Astrocyte (in vitro differentiated cells and primary cell): ENCODE measurements at regions not wholly inside any gene's neighbourhood (a gene's known extent, or its start where the extent isn't known, plus 50 kb on each side); places are given as distances from the start of the nearest gene placed in this dataset.

Source experiments
- DNase-seq: peaks from one replicate; pipeline ENCODE4 v3.0.0-alpha.2; 2010; ENCODE audit warnings: low read depth
- FAIRE-seq: peaks from 2 replicates; lab custom pipeline; 2011; peaks lifted over from hg19 to GRCh38; lab: Jason Lieb, UNC
- H2AFZ ChIP-seq: 2 replicates; pipeline ENCODE4 v1.6.0; 2012; ENCODE audit warnings: low read depth, low read length, inconsistent platforms
- H3K27ac ChIP-seq: 2 replicates; pipeline ENCODE4 v1.5.1; 2011; ENCODE audit warnings: low read depth, low read length, inconsistent platforms
- H3K27me3 ChIP-seq: 2 replicates; pipeline ENCODE4 v1.6.0; 2011; ENCODE audit warnings: low read length, inconsistent platforms; ENCODE audit not compliant: insufficient read depth
- H3K36me3 ChIP-seq: 2 replicates; pipeline ENCODE4 v1.5.1; 2011; ENCODE audit warnings: low read length, inconsistent platforms; ENCODE audit not compliant: insufficient read depth
- H3K4me1 ChIP-seq: 2 replicates; pipeline ENCODE4 v1.5.1; 2011; ENCODE audit warnings: low read length, inconsistent platforms; ENCODE audit not compliant: insufficient read depth
- H3K4me2 ChIP-seq: 2 replicates; pipeline ENCODE4 v1.6.0; 2012; ENCODE audit warnings: low read length, inconsistent platforms
- H3K4me3 ChIP-seq: 2 replicates; pipeline ENCODE4 v1.5.1; 2011; ENCODE audit warnings: low read depth, mild to moderate bottlenecking, low read length, inconsistent platforms; ENCODE audit not compliant: insufficient read depth
- H3K79me2 ChIP-seq: 2 replicates; pipeline ENCODE4 v1.6.0; 2012; ENCODE audit warnings: mild to moderate bottlenecking, low read length, inconsistent platforms; ENCODE audit not compliant: insufficient read depth
- H3K9ac ChIP-seq: 2 replicates; pipeline ENCODE4 v1.6.0; 2012; ENCODE audit warnings: mild to moderate bottlenecking, low read length, inconsistent platforms
- H3K9me3 ChIP-seq: 2 replicates; pipeline ENCODE4 v1.5.1; 2012; ENCODE audit warnings: low read depth, mild to moderate bottlenecking, low read length, inconsistent platforms; ENCODE audit not compliant: insufficient read depth
- H4K20me1 ChIP-seq: 2 replicates; pipeline ENCODE4 v1.6.0; 2012; ENCODE audit warnings: low read length, inconsistent platforms; ENCODE audit not compliant: insufficient read depth
- H3K27ac Mint-ChIP-seq: one replicate; pipeline ENCODE4 v1.8.0; 2021; ENCODE audit warnings: mild to moderate bottlenecking, mixed read lengths; ENCODE audit not compliant: unreplicated experiment
- H3K27me3 Mint-ChIP-seq: one replicate; pipeline ENCODE4 v1.8.0; 2021; ENCODE audit warnings: low read depth, mixed read lengths; ENCODE audit not compliant: unreplicated experiment
- H3K36me3 Mint-ChIP-seq: one replicate; pipeline ENCODE4 v1.8.0; 2021; ENCODE audit warnings: low read depth, mixed read lengths; ENCODE audit not compliant: unreplicated experiment
- H3K4me1 Mint-ChIP-seq: one replicate; pipeline ENCODE4 v1.8.0; 2021; ENCODE audit warnings: low read depth, mixed read lengths; ENCODE audit not compliant: unreplicated experiment
- H3K4me3 Mint-ChIP-seq: one replicate; pipeline ENCODE4 v1.8.0; 2021; ENCODE audit warnings: mild to moderate bottlenecking, moderate library complexity, mixed read lengths; ENCODE audit not compliant: unreplicated experiment
- H3K9me3 Mint-ChIP-seq: one replicate; pipeline ENCODE4 v1.8.0; 2021; ENCODE audit warnings: mild to moderate bottlenecking, mixed read lengths; ENCODE audit not compliant: unreplicated experiment
- EZH2 ChIP-seq: IDR thresholded peaks from 2 replicates; pipeline ENCODE4 v1.6.1; 2012; ENCODE audit warnings: mild to moderate bottlenecking, low read length, inconsistent platforms; ENCODE audit not compliant: insufficient read depth
- TF ChIP-seq, protein P1 (sequence below): IDR thresholded peaks from 2 replicates; pipeline ENCODE4 v1.5.1; 2011; ENCODE audit warnings: low read depth, mild to moderate bottlenecking, inconsistent platforms, low read length, moderate library complexity; ENCODE audit not compliant: insufficient read depth

DNA sequence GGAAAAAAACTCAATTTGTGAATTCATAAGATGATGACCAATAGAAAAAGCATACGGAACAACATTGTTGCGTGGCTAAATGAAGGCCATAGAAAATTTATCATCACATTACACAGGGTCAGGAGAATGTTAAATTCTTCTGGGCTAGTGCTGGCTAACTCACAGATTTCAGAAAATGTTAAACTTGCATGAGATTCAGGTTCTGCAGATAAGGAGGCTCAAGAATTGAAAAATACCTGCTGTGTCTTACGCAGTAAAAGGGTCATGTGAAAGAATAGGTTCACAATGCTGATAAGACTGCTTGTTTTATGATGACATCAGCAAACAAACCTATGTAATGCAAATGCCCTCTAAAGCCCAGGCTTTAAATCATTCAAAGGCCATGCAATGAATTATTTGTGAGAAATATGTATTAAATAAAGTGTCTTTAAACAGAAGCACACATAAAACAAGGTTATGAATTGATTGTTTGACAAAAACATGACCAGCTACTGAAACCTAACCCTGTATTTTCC lies 378.8 kb downstream of the USP25 start:
- Mint-ChIP-seq H3K9me3 (peaks cover 2% of the 10 kb centered on the region), H3K27ac (no peak overlapping the region), H3K36me3 (no peaks in the 10 kb centered on the region), H3K4me1 (no peaks in the 10 kb centered on the region), H3K4me3 (no peak overlapping the region), H3K27me3 (no peaks in the 10 kb centered on the region)
- Histone ChIP-seq H3K27me3 (no peaks in the 10 kb centered on the region), H3K4me2 (no peak overlapping the region), H4K20me1 (no peaks in the 10 kb centered on the region), H3K9me3 (no peaks in the 10 kb centered on the region), H3K9ac (no peak overlapping the region), H3K36me3 (no peaks in the 10 kb centered on the region), H3K27ac (peak overlapping the region; percentile 8), H2AFZ (no peak overlapping the region), H3K4me1 (peaks cover 8% of the 10 kb centered on the region), H3K4me3 (no peak overlapping the region), H3K79me2 (no peaks in the 10 kb centered on the region)
- FAIRE-seq = no peak
- peak; percentile 89 for DNase-seq
- no peak for TF ChIP-seq EZH2
- TF ChIP-seq, protein P1, sequence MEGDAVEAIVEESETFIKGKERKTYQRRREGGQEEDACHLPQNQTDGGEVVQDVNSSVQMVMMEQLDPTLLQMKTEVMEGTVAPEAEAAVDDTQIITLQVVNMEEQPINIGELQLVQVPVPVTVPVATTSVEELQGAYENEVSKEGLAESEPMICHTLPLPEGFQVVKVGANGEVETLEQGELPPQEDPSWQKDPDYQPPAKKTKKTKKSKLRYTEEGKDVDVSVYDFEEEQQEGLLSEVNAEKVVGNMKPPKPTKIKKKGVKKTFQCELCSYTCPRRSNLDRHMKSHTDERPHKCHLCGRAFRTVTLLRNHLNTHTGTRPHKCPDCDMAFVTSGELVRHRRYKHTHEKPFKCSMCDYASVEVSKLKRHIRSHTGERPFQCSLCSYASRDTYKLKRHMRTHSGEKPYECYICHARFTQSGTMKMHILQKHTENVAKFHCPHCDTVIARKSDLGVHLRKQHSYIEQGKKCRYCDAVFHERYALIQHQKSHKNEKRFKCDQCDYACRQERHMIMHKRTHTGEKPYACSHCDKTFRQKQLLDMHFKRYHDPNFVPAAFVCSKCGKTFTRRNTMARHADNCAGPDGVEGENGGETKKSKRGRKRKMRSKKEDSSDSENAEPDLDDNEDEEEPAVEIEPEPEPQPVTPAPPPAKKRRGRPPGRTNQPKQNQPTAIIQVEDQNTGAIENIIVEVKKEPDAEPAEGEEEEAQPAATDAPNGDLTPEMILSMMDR = no peak

DNA sequence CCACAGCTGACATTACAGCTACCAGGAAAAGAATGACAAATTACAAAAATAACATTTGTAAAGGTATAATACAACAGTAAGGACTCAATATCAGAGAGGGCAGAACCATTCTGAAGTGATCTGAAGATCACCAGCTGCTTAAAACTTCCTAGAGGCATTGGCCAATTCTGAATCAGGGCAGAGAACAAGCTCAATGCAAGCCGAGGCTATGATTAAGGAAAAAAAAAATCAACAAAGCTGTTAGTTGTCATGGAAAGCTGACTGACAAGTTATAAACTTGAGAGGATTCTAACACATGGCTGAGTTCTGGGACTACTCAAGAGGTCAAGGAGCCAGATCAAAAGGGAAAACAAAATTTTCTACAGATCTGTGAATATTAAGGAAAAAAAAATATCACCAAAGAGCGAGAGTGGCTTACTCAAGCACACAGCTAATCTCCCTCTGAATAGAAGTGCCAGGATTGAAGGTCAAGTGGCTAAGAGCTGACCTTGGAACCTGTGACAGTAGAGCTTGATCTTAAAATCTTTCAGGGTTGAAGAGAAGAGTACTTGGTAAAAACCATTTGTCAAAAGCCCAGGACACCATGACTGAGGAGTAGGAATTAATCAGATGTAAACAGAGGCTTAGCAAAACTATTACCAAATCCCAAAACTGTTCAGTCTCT lies 383.4 kb downstream of the USP25 start:
- Histone ChIP-seq H4K20me1 (no peaks in the 10 kb centered on the region), H3K27me3 (no peaks in the 10 kb centered on the region), H2AFZ (no peak overlapping the region), H3K9ac (no peak overlapping the region), H3K27ac (peak overlapping the region; percentile 13), H3K79me2 (no peaks in the 10 kb centered on the region), H3K4me3 (no peak overlapping the region), H3K4me1 (peaks cover 25% of the 10 kb centered on the region), H3K9me3 (no peaks in the 10 kb centered on the region), H3K36me3 (no peaks in the 10 kb centered on the region), H3K4me2 (peak overlapping the region; percentile 6)
- no peak overlapping the region for H3K27ac Mint-ChIP-seq
- TF ChIP-seq, protein P1 = no peak
- no peak for TF ChIP-seq EZH2
- no peaks in the 10 kb centered on the region for H3K9me3 Mint-ChIP-seq
- DNase-seq (no peak), FAIRE-seq (no peak)
- H3K36me3 Mint-ChIP-seq = no peaks in the 10 kb centered on the region
- no peaks in the 10 kb centered on the region for H3K4me1 Mint-ChIP-seq
- H3K4me3 Mint-ChIP-seq = no peak overlapping the region
- no peaks in the 10 kb centered on the region for H3K27me3 Mint-ChIP-seq

DNA sequence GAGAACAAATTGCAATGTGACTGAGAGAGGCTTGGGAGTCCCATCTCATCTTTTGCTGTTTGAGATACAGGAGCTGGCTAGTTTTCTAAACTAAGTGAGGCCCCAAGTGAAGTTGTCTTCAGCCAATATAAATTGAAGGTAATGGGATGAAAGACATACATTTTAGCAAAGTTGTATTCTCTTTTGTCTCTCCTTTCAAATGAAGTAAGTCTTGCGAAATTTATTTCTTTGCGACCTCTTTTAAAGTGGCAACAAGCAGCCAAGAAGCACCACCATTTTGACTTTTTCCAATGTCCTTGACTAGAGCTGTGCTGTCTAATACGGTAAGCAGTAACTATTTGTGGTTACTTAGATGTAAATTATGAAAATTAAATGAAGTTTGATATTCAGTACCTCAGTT lies 385.7 kb downstream of the USP25 start:
- Histone ChIP-seq H2AFZ (no peak overlapping the region), H3K4me2 (no peak overlapping the region), H3K79me2 (no peaks in the 10 kb centered on the region), H3K4me1 (peaks cover 32% of the 10 kb centered on the region), H3K9me3 (no peaks in the 10 kb centered on the region), H3K4me3 (no peak overlapping the region), H3K27me3 (no peaks in the 10 kb centered on the region), H3K36me3 (no peaks in the 10 kb centered on the region), H3K27ac (no peak overlapping the region), H3K9ac (no peak overlapping the region), H4K20me1 (no peaks in the 10 kb centered on the region)
- TF ChIP-seq, protein P1 = no peak
- no peak for TF ChIP-seq EZH2
- Mint-ChIP-seq H3K9me3 (no peaks in the 10 kb centered on the region), H3K4me3 (no peak overlapping the region), H3K27ac (no peak overlapping the region), H3K36me3 (no peaks in the 10 kb centered on the region), H3K4me1 (no peaks in the 10 kb centered on the region), H3K27me3 (no peaks in the 10 kb centered on the region)
- FAIRE-seq (no peak), DNase-seq (no peak)
